Esophagus squamous epithelium (tissue), 5 donors: ENCODE measurements at regions not wholly inside any gene's neighbourhood (a gene's known extent, or its start where the extent isn't known, plus 50 kb on each side); places are given as distances from the start of the nearest gene placed in this dataset.

Experiments
- DNase-seq: peaks from one replicate; lab custom pipeline; 2025; lab: John Stamatoyannopoulos, UW
- H3K27ac ChIP-seq, 4 donors: fragments of 200-600 bp; sonication (generic); one replicate each; pipeline ENCODE4 v1.5.1; 2016 to 2019; ENCODE audit warnings: mild to moderate bottlenecking in 1 of 4
- H3K27me3 ChIP-seq, 4 donors: fragments of 200-600 bp; sonication (generic); 1 replicate in 3 of 4; 2 replicates in 1 of 4; pipeline versions ENCODE4 v1.5.1 to v1.6.0; 2017 to 2021; ENCODE audit warnings: antibody characterized with exemption in 1 of 4
- H3K36me3 ChIP-seq, 3 donors: fragments of 200-600 bp; sonication (generic); one replicate each; pipeline ENCODE4 v1.5.1; 2016 to 2019
- H3K4me1 ChIP-seq, 3 donors: fragments of 200-600 bp; sonication (generic); one replicate each; pipeline ENCODE4 v1.5.1; 2017 to 2019
- H3K4me3 ChIP-seq, 4 donors: fragments of 200-600 bp; sonication (generic); 1 replicate in 3 of 4; 2 replicates in 1 of 4; pipeline ENCODE4 v1.5.1; 2016 to 2019; ENCODE audit warnings: mild to moderate bottlenecking in 2 of 4, moderate library complexity in 1 of 4
- H3K9me3 ChIP-seq, 3 donors: fragments of 200-600 bp; sonication (generic); one replicate each; pipeline ENCODE4 v1.5.1; 2016 to 2019
- CTCF ChIP-seq, 6 experiments: fragments of 450-650 bp in 4 of 6; fragments of 200-600 bp in 2 of 6; sonication (generic) in 2 of 6; IDR thresholded peaks; one replicate each; pipeline ENCODE4 v1.5.1; 2016 to 2019; ENCODE audit warnings: antibody characterized with exemption in 6 of 6, mild to moderate bottlenecking in 4 of 6, moderate library complexity in 4 of 6
- POLR2A ChIP-seq, 4 donors: fragments of 450-650 bp; IDR thresholded peaks; one replicate each; pipeline ENCODE4 v1.6.1; 2017; ENCODE audit warnings: antibody characterized with exemption in 4 of 4, mild to moderate bottlenecking in 4 of 4, moderate library complexity in 3 of 4
- WGBS, 2 donors: methylation state at CpG; one replicate each; pipeline ENCODE4 v1.1.5; 2018; 5-methylcytosine and 5-hydroxymethylcytosine counted together
- intact Hi-C: fragments of 100-400 bp; cut with DNase I; formaldehyde crosslinking; loops from one replicate; pipeline ENCODE4 v1.15.0; 2022
- donor health status: DM: yes; HTN: yes; CAD: no.

- TF ChIP-seq CTCF (IDR thresholded peaks at IDR 0.05): no peak
- TF ChIP-seq POLR2A (IDR thresholded peaks at IDR 0.05): no peak
Measured at GRCh38 chr7:12094365-12094921, 116.7 kb upstream of the TMEM106B start.

GRCh38 chr7:12102126-12102525 is 109.0 kb upstream of the TMEM106B start:
- no peak for DNase-seq
- Histone ChIP-seq H3K36me3 (no peaks in the 10 kb centered on the region), H3K27ac (no peak overlapping the region), H3K4me1 (no peaks in the 10 kb centered on the region), H3K9me3 (no peaks in the 10 kb centered on the region), H3K4me3 (no peak overlapping the region), H3K27me3 (no peaks in the 10 kb centered on the region)
- WGBS, 2 donors: 72 to 73% methylated on average over 3 of the region's 3 CpGs
- no peak for TF ChIP-seq CTCF (IDR thresholded peaks at IDR 0.05)
- no peak for TF ChIP-seq POLR2A (IDR thresholded peaks at IDR 0.05)
- intact Hi-C loops: no loop called here

More at GRCh38 chr7:12094365-12094921, 116.7 kb upstream of the TMEM106B start:
- Histone ChIP-seq H3K27ac (no peak overlapping the region), H3K4me3 (no peak overlapping the region), H3K27me3 (no peaks in the 10 kb centered on the region), H3K4me1 (no peaks in the 10 kb centered on the region), H3K36me3 (no peaks in the 10 kb centered on the region), H3K9me3 (no peaks in the 10 kb centered on the region)
- DNase-seq: no peak
- intact Hi-C loops: no loop called here
- WGBS, 2 donors: 32 to 45% methylated on average over 4 of the region's 4 CpGs

- intact Hi-C loops: no loop called here
- Histone ChIP-seq H3K4me3 (no peak overlapping the region), H3K4me1 (no peaks in the 10 kb centered on the region), H3K36me3 (no peaks in the 10 kb centered on the region), H3K9me3 (no peaks in the 10 kb centered on the region), H3K27me3 (no peaks in the 10 kb centered on the region), H3K27ac (no peak overlapping the region)
- 59 to 63% methylated on average over 3 of the region's 3 CpGs for whole genome bisulfite sequencing, 2 donors
- DNase-seq: no peak
- TF ChIP-seq POLR2A (IDR thresholded peaks at IDR 0.05): no peak
- TF ChIP-seq CTCF (IDR thresholded peaks at IDR 0.05): no peak
Measured at GRCh38 chr7:12102527-12102926, 108.6 kb upstream of the TMEM106B start.

GRCh38 chr7:12103948-12104347 is 107.1 kb upstream of the TMEM106B start:
- no peak for DNase-seq
- TF ChIP-seq POLR2A (IDR thresholded peaks at IDR 0.05) (no peak), CTCF (IDR thresholded peaks at IDR 0.05) (no peak)
- Histone ChIP-seq H3K27me3 (no peaks in the 10 kb centered on the region), H3K4me3 (no peak overlapping the region), H3K4me1 (no peaks in the 10 kb centered on the region), H3K9me3 (no peaks in the 10 kb centered on the region), H3K27ac (no peak overlapping the region), H3K36me3 (no peaks in the 10 kb centered on the region)
- intact Hi-C loops: no loop called here

- peaks cover 0 to 9% (median 5%) of the 10 kb centered on the region in 3 donors for H3K4me1 ChIP-seq
- TF ChIP-seq CTCF (IDR thresholded peaks at IDR 0.05) (no peak), POLR2A (IDR thresholded peaks at IDR 0.05) (no peak)
Measured at GRCh38 chr7:12107381-12107780, 103.7 kb upstream of the TMEM106B start.

More at GRCh38 chr7:12107381-12107780, 103.7 kb upstream of the TMEM106B start:
- no peak for DNase-seq
- intact Hi-C loops: no loop called here
- WGBS, 2 donors: 66 to 77% methylated on average over 2 of the region's 2 CpGs
- Histone ChIP-seq H3K27ac (no peak overlapping the region), H3K4me3 (no peak overlapping the region), H3K9me3 (no peaks in the 10 kb centered on the region), H3K27me3 (peaks cover 0 to 20% (median 0%) of the 10 kb centered on the region in 4 donors), H3K36me3 (no peaks in the 10 kb centered on the region)
